ENCODE measurements at regions not wholly inside any gene's neighbourhood (a gene's known extent, or its start where the extent isn't known, plus 50 kb on each side); places are given as distances from the start of the nearest gene placed in this dataset.

- no peak for TF ChIP-seq CTCF (IDR thresholded peaks at IDR 0.05; ENCODE audit: extremely low read depth, low read depth, low read length)
Observed at GRCh38 chr10:61067671-61068336, 123.8 kb upstream of the RHOBTB1 start.

GRCh38 chr10:61066661-61067344, 122.8 kb upstream of the RHOBTB1 start:
- DNase-seq (ENCODE audit: insufficient read length, low spot score, missing footprints), result no peak
- Histone ChIP-seq H3K79me2 (ENCODE audit: insufficient read depth, low read length) (no peaks in the 10 kb centered on the region), H3K4me2 (ENCODE audit: insufficient read depth, low read length) (no peak overlapping the region), H3K4me1 (ENCODE audit: insufficient read depth, low read length) (no peaks in the 10 kb centered on the region), H3K9me3 (ENCODE audit: low read depth, low read length) (no peaks in the 10 kb centered on the region), H2AFZ (ENCODE audit: low read length) (no peak overlapping the region), H3K4me3 (ENCODE audit: insufficient read depth, low read length) (no peak overlapping the region), H3K27ac (ENCODE audit: low read depth, low read length) (no peak overlapping the region), H3K36me3 (ENCODE audit: insufficient read depth, low read length) (no peaks in the 10 kb centered on the region), H4K20me1 (ENCODE audit: insufficient read depth, low read length) (no peaks in the 10 kb centered on the region), H3K27me3 (ENCODE audit: insufficient read depth, low read length) (peaks cover 6% of the 10 kb centered on the region)
- TF ChIP-seq CTCF (IDR thresholded peaks at IDR 0.05; ENCODE audit: extremely low read depth, low read depth, low read length), result no peak

More at GRCh38 chr10:61067671-61068336, 123.8 kb upstream of the RHOBTB1 start:
- Histone ChIP-seq H3K9me3 (ENCODE audit: low read depth, low read length) (no peaks in the 10 kb centered on the region), H3K27ac (ENCODE audit: low read depth, low read length) (no peak overlapping the region), H3K36me3 (ENCODE audit: insufficient read depth, low read length) (no peaks in the 10 kb centered on the region), H3K4me2 (ENCODE audit: insufficient read depth, low read length) (no peak overlapping the region), H3K27me3 (ENCODE audit: insufficient read depth, low read length) (peaks cover 6% of the 10 kb centered on the region), H3K79me2 (ENCODE audit: insufficient read depth, low read length) (no peaks in the 10 kb centered on the region), H4K20me1 (ENCODE audit: insufficient read depth, low read length) (no peaks in the 10 kb centered on the region), H3K4me3 (ENCODE audit: insufficient read depth, low read length) (no peak overlapping the region), H2AFZ (ENCODE audit: low read length) (no peak overlapping the region), H3K4me1 (ENCODE audit: insufficient read depth, low read length) (no peaks in the 10 kb centered on the region)
- DNase-seq (ENCODE audit: insufficient read length, low spot score, missing footprints), result no peak

GRCh38 chr10:61065051-61065450, 121.1 kb upstream of the RHOBTB1 start:
- no peaks in the 10 kb centered on the region for H4K20me1 ChIP-seq (ENCODE audit: insufficient read depth, low read length)
- no peaks in the 10 kb centered on the region for H3K79me2 ChIP-seq (ENCODE audit: insufficient read depth, low read length)
- no peaks in the 10 kb centered on the region for H3K4me1 ChIP-seq (ENCODE audit: insufficient read depth, low read length)
- H3K36me3 ChIP-seq (ENCODE audit: insufficient read depth, low read length), result no peaks in the 10 kb centered on the region
- no peak for DNase-seq (ENCODE audit: insufficient read length, low spot score, missing footprints)
- H3K27ac ChIP-seq (ENCODE audit: low read depth, low read length), result no peak overlapping the region
- no peak overlapping the region for H3K4me3 ChIP-seq (ENCODE audit: insufficient read depth, low read length)
- H3K9me3 ChIP-seq (ENCODE audit: low read depth, low read length), result no peaks in the 10 kb centered on the region
- no peak for TF ChIP-seq CTCF (IDR thresholded peaks at IDR 0.05; ENCODE audit: extremely low read depth, low read depth, low read length)
- H2AFZ ChIP-seq (ENCODE audit: low read length), result no peak overlapping the region
- peaks cover 6% of the 10 kb centered on the region for H3K27me3 ChIP-seq (ENCODE audit: insufficient read depth, low read length)
- H3K4me2 ChIP-seq (ENCODE audit: insufficient read depth, low read length), result no peak overlapping the region

- no peaks in the 10 kb centered on the region for H3K79me2 ChIP-seq (ENCODE audit: insufficient read depth, low read length)
Observed at GRCh38 chr10:61064356-61064755, 120.4 kb upstream of the RHOBTB1 start.

More at GRCh38 chr10:61064356-61064755, 120.4 kb upstream of the RHOBTB1 start:
- Histone ChIP-seq H3K4me1 (ENCODE audit: insufficient read depth, low read length) (no peaks in the 10 kb centered on the region), H3K36me3 (ENCODE audit: insufficient read depth, low read length) (no peaks in the 10 kb centered on the region), H3K9me3 (ENCODE audit: low read depth, low read length) (no peaks in the 10 kb centered on the region), H3K27ac (ENCODE audit: low read depth, low read length) (no peak overlapping the region), H3K4me3 (ENCODE audit: insufficient read depth, low read length) (no peak overlapping the region), H3K27me3 (ENCODE audit: insufficient read depth, low read length) (peaks cover 6% of the 10 kb centered on the region), H3K4me2 (ENCODE audit: insufficient read depth, low read length) (no peak overlapping the region), H4K20me1 (ENCODE audit: insufficient read depth, low read length) (no peaks in the 10 kb centered on the region), H2AFZ (ENCODE audit: low read length) (no peak overlapping the region)
- TF ChIP-seq CTCF (IDR thresholded peaks at IDR 0.05; ENCODE audit: extremely low read depth, low read depth, low read length), result no peak
- no peak for DNase-seq (ENCODE audit: insufficient read length, low spot score, missing footprints)

Data from osteoblast (primary cell).